SK-N-SH treated with all-trans-retinoic acid at 6 μM for 48 hours (cell line): ENCODE measurements at regions not wholly inside any gene's neighbourhood (a gene's known extent, or its start where the extent isn't known, plus 50 kb on each side); places are given as distances from the start of the nearest gene placed in this dataset.

Experiments used
- ATAC-seq: fragments of 200-7000 bp; cut with Tn5 transposase; 3 replicates; pipeline ENCODE4 v1.9.1; 2020; ENCODE audit warnings: mild to moderate bottlenecking, moderate library complexity
- ARNTL ChIP-seq: fragments of 450-650 bp; formaldehyde crosslinking; IDR thresholded peaks from 2 replicates; pipeline ENCODE4 v1.5.0; 2020; ENCODE audit warnings: low read depth, mild to moderate bottlenecking, moderate library complexity, borderline replicate concordance
- BACH2 ChIP-seq: fragments of 250-450 bp; sonication (Bioruptor Pico); IDR thresholded peaks from 2 replicates; pipeline ENCODE4 v1.9.0; 2021; ENCODE audit warnings: mild to moderate bottlenecking, borderline replicate concordance
- CSDC2 ChIP-seq: fragments of 250-450 bp; sonication (Bioruptor Pico); IDR thresholded peaks from 2 replicates; pipeline ENCODE4 v1.5.0; 2020; ENCODE audit warnings: mild to moderate bottlenecking, moderate library complexity
- ESRRG ChIP-seq: fragments of 250-450 bp; sonication (Bioruptor Pico); IDR thresholded peaks from 2 replicates; pipeline ENCODE4 v1.6.1; 2021; ENCODE audit warnings: mild to moderate bottlenecking
- GLIS3 ChIP-seq: fragments of 250-450 bp; sonication (Bioruptor Pico); IDR thresholded peaks from 2 replicates; pipeline ENCODE4 v1.5.0; 2020; ENCODE audit warnings: mild to moderate bottlenecking, moderate library complexity
- ISL1 ChIP-seq: fragments of 250-450 bp; sonication (Bioruptor Pico); IDR thresholded peaks from 2 replicates; pipeline ENCODE4 v2.1.2; 2022; ENCODE audit warnings: mild to moderate bottlenecking, moderate library complexity
- OSR1 ChIP-seq: fragments of 250-450 bp; sonication (Bioruptor Pico); IDR thresholded peaks from 2 replicates; pipeline ENCODE4 v1.8.0; 2022; ENCODE audit warnings: moderate library complexity, mild to moderate bottlenecking, inconsistent platforms
- PPARA ChIP-seq: fragments of 250-450 bp; sonication (Bioruptor Pico); IDR thresholded peaks from 2 replicates; pipeline ENCODE4 v1.5.0; 2020; ENCODE audit warnings: mild to moderate bottlenecking, borderline replicate concordance
- RARB ChIP-seq: fragments of 250-450 bp; sonication (Bioruptor Pico); IDR thresholded peaks from 2 replicates; pipeline ENCODE4 v1.8.0; 2021; ENCODE audit warnings: mild to moderate bottlenecking, moderate library complexity
- SNAI2 ChIP-seq: fragments of 250-450 bp; sonication (Bioruptor Pico); IDR thresholded peaks from 2 replicates; pipeline ENCODE4 v1.5.0; 2020; ENCODE audit warnings: mild to moderate bottlenecking, moderate library complexity
- TCF4 ChIP-seq: fragments of 250-450 bp; sonication (Bioruptor Pico); IDR thresholded peaks from 2 replicates; pipeline ENCODE4 v1.8.0; 2021; ENCODE audit warnings: mild to moderate bottlenecking, moderate library complexity, borderline replicate concordance
- TOX ChIP-seq: fragments of 250-450 bp; sonication (Bioruptor Pico); IDR thresholded peaks from 2 replicates; pipeline ENCODE4 v1.8.0; 2021; ENCODE audit warnings: mild to moderate bottlenecking, moderate library complexity, borderline replicate concordance
- ZC3H10 ChIP-seq: fragments of 250-450 bp; sonication (Bioruptor Pico); IDR thresholded peaks from 2 replicates; pipeline ENCODE4 v1.5.1; 2021; ENCODE audit warnings: mild to moderate bottlenecking, moderate library complexity
- ZFP3 ChIP-seq: fragments of 250-450 bp; sonication (Bioruptor Pico); IDR thresholded peaks from 2 replicates; pipeline ENCODE4 v1.5.0; 2020; ENCODE audit warnings: mild to moderate bottlenecking, moderate library complexity
- ZFP30 ChIP-seq: fragments of 450-650 bp; formaldehyde crosslinking; IDR thresholded peaks from 2 replicates; pipeline ENCODE4 v1.5.0; 2022; ENCODE audit warnings: mild to moderate bottlenecking, moderate library complexity
- ZNF565 ChIP-seq: fragments of 450-650 bp; formaldehyde crosslinking; conservative IDR thresholded peaks from 2 replicates; pipeline ENCODE4 v1.5.0; 2020; ENCODE audit warnings: low read depth, mild to moderate bottlenecking, moderate library complexity
- ZNF70 ChIP-seq: fragments of 450-650 bp; formaldehyde crosslinking; IDR thresholded peaks from 2 replicates; pipeline ENCODE4 v1.5.0; 2020; ENCODE audit warnings: mild to moderate bottlenecking, moderate library complexity
- ZNF8 ChIP-seq: fragments of 450-650 bp; formaldehyde crosslinking; IDR thresholded peaks from 2 replicates; pipeline ENCODE4 v1.5.0; 2020; ENCODE audit warnings: mild to moderate bottlenecking, moderate library complexity
- TF ChIP-seq, protein P1 (sequence below): fragments of 250-450 bp; sonication (Bioruptor Pico); IDR thresholded peaks from 2 replicates; pipeline ENCODE4 v1.5.0; 2020; ENCODE audit warnings: mild to moderate bottlenecking, moderate library complexity
- TF ChIP-seq, protein P2 (sequence below): fragments of 250-450 bp; sonication (Bioruptor Pico); IDR thresholded peaks from 2 replicates; pipeline ENCODE4 v1.8.0; 2020; ENCODE audit warnings: mild to moderate bottlenecking, moderate library complexity, borderline replicate concordance
- TF ChIP-seq, protein P3 (sequence below): fragments of 250-450 bp; sonication (Bioruptor Pico); IDR thresholded peaks from 2 replicates; pipeline ENCODE4 v1.5.1; 2020; ENCODE audit warnings: low read depth, mild to moderate bottlenecking, moderate library complexity
- TF ChIP-seq, protein P4 (sequence below): fragments of 250-450 bp; sonication (Bioruptor Pico); IDR thresholded peaks from 2 replicates; pipeline ENCODE4 v1.8.0; 2021; ENCODE audit warnings: low read depth, mild to moderate bottlenecking, moderate library complexity, borderline replicate concordance

DNA sequence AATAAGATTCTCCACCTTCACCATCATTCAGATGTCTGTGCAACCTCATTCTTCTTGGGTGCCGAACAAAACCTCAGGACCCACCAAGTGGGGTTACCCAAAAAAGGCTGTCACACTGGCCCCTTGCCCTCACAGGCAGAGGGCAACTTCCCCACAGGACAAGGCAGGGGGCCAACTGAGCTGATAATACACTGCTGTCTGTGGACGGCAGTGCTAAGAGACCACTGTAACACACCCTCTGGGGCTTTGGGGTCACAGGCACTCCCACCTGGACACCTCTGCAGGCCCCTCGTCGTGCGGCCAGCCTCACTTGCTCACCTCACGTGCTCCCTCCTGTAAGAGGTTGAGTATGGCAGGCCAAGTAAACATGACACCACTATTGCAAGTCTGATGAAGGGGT lies 515.8 kb upstream of the COX7C start:
- no peak for ATAC-seq
- no peak for TF ChIP-seq ESRRG
- TF ChIP-seq CSDC2 (CRISPR knock-in tag) = no peak
- TF ChIP-seq, protein P1, sequence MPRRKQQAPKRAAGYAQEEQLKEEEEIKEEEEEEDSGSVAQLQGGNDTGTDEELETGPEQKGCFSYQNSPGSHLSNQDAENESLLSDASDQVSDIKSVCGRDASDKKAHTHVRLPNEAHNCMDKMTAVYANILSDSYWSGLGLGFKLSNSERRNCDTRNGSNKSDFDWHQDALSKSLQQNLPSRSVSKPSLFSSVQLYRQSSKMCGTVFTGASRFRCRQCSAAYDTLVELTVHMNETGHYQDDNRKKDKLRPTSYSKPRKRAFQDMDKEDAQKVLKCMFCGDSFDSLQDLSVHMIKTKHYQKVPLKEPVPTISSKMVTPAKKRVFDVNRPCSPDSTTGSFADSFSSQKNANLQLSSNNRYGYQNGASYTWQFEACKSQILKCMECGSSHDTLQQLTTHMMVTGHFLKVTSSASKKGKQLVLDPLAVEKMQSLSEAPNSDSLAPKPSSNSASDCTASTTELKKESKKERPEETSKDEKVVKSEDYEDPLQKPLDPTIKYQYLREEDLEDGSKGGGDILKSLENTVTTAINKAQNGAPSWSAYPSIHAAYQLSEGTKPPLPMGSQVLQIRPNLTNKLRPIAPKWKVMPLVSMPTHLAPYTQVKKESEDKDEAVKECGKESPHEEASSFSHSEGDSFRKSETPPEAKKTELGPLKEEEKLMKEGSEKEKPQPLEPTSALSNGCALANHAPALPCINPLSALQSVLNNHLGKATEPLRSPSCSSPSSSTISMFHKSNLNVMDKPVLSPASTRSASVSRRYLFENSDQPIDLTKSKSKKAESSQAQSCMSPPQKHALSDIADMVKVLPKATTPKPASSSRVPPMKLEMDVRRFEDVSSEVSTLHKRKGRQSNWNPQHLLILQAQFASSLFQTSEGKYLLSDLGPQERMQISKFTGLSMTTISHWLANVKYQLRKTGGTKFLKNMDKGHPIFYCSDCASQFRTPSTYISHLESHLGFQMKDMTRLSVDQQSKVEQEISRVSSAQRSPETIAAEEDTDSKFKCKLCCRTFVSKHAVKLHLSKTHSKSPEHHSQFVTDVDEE = no peak
- TF ChIP-seq, protein P2, sequence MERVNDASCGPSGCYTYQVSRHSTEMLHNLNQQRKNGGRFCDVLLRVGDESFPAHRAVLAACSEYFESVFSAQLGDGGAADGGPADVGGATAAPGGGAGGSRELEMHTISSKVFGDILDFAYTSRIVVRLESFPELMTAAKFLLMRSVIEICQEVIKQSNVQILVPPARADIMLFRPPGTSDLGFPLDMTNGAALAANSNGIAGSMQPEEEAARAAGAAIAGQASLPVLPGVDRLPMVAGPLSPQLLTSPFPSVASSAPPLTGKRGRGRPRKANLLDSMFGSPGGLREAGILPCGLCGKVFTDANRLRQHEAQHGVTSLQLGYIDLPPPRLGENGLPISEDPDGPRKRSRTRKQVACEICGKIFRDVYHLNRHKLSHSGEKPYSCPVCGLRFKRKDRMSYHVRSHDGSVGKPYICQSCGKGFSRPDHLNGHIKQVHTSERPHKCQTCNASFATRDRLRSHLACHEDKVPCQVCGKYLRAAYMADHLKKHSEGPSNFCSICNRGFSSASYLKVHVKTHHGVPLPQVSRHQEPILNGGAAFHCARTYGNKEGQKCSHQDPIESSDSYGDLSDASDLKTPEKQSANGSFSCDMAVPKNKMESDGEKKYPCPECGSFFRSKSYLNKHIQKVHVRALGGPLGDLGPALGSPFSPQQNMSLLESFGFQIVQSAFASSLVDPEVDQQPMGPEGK = no peak
- TF ChIP-seq TCF4 (CRISPR knock-in tag) = no peak
- TF ChIP-seq ARNTL (CRISPR knock-in tag) = no peak
- no peak for TF ChIP-seq TOX (CRISPR knock-in tag)
- TF ChIP-seq, protein P3, sequence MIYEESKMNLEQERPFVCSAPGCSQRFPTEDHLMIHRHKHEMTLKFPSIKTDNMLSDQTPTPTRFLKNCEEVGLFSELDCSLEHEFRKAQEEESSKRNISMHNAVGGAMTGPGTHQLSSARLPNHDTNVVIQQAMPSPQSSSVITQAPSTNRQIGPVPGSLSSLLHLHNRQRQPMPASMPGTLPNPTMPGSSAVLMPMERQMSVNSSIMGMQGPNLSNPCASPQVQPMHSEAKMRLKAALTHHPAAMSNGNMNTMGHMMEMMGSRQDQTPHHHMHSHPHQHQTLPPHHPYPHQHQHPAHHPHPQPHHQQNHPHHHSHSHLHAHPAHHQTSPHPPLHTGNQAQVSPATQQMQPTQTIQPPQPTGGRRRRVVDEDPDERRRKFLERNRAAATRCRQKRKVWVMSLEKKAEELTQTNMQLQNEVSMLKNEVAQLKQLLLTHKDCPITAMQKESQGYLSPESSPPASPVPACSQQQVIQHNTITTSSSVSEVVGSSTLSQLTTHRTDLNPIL (CRISPR knock-in tag) = no peak
- TF ChIP-seq, protein P4, sequence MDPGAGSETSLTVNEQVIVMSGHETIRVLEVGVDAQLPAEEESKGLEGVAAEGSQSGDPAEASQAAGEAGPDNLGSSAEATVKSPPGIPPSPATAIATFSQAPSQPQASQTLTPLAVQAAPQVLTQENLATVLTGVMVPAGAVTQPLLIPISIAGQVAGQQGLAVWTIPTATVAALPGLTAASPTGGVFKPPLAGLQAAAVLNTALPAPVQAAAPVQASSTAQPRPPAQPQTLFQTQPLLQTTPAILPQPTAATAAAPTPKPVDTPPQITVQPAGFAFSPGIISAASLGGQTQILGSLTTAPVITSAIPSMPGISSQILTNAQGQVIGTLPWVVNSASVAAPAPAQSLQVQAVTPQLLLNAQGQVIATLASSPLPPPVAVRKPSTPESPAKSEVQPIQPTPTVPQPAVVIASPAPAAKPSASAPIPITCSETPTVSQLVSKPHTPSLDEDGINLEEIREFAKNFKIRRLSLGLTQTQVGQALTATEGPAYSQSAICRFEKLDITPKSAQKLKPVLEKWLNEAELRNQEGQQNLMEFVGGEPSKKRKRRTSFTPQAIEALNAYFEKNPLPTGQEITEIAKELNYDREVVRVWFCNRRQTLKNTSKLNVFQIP (CRISPR knock-in tag) = no peak
- no peak for TF ChIP-seq OSR1
- no peak for TF ChIP-seq RARB (CRISPR knock-in tag)
- TF ChIP-seq ZNF8 (CRISPR knock-in tag) = no peak
- no peak for TF ChIP-seq ZNF565 (CRISPR knock-in tag)
- TF ChIP-seq BACH2 = no peak
- no peak for TF ChIP-seq ZC3H10 (CRISPR knock-in tag)
- no peak for TF ChIP-seq ZFP30 (CRISPR knock-in tag)
- TF ChIP-seq, all 23 proteins: peak for 0

DNA sequence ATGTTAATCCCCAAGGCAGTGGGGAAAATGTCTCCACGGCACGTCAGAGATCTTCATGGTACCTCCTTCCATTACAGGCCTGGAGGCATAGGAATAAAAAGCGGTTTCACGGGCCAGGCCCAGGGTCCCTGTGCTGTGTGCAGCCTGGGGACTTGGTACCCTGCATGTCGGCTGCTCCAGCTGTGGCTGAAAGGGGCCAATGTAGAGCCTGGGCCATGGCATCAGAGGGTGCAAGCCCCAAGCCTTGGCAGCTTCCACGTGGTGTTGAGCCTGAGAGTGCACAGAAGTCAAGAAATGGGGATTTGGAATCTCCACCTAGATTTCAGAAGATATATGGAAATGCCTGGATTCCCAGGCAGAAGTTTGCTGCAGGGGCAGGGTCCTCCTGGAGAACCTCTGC lies 508.9 kb upstream of the COX7C start:
- no peak for ATAC-seq
- no peak for TF ChIP-seq TCF4 (CRISPR knock-in tag)
- TF ChIP-seq SNAI2 (CRISPR knock-in tag) = no peak
- TF ChIP-seq ZNF70 (CRISPR knock-in tag) = no peak
- TF ChIP-seq ZNF565 (CRISPR knock-in tag) = no peak
- no peak for TF ChIP-seq OSR1
- TF ChIP-seq ZFP30 (CRISPR knock-in tag) = no peak
- TF ChIP-seq ESRRG = no peak
- TF ChIP-seq BACH2 = no peak

DNA sequence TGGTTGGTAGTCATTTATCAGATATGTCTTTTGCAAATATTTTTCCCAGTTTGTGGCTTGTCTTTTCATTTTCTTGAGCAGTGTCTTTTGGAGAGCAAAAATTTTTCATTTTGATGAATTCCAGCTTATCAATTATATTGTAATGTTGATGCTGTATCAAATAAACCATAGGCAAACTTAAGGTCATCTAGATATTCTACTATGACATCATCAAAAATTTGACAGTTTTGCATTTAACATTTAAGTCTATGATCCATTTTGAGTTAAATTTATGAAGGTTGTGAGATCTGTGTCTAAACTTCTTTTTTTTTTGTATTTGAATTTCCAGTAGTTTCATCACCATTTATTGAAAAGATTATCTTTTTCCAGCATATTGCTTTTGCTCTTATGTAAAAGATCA lies 505.5 kb upstream of the COX7C start:
- TF ChIP-seq TOX (CRISPR knock-in tag) (no peak), ZC3H10 (CRISPR knock-in tag) (no peak), GLIS3 (CRISPR knock-in tag) (no peak), ZFP30 (CRISPR knock-in tag) (no peak), CSDC2 (CRISPR knock-in tag) (no peak), BACH2 (no peak), PPARA (no peak), ARNTL (CRISPR knock-in tag) (no peak)
- TF ChIP-seq, protein P3 (CRISPR knock-in tag) = no peak
- ATAC-seq = no peak

DNA sequence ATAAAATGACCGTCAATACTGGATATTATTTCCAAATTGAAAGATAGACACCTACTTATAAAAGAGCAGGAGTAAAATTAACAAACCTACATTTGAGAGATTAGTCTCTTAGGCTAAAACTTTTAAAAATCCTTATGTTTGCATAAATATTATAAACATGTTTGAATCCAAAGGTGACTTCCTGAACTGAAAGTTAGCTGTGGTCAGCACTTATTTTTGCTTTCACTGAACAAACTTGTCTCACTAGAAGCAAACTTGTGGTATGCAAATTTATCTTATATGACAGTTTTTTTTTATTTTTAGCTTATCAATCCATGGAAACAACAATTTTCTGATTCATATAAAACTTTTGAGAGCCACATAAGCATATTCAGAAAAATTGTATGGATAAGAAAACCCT lies 502.6 kb upstream of the COX7C start:
- TF ChIP-seq ISL1 (CRISPR knock-in tag) (no peak), ZNF565 (CRISPR knock-in tag) (no peak), ZFP3 (no peak)
- TF ChIP-seq, protein P2 = no peak
- TF ChIP-seq, protein P3 (CRISPR knock-in tag) = no peak
- TF ChIP-seq, all 23 proteins: peak for 0
- no peak for ATAC-seq
